BLaER1 treated with 17β-estradiol and CSF1 and Interleukin-3, amounts not matched to agents 10 nM and 100 nM (cell line): ENCODE measurements at regions not wholly inside any gene's neighbourhood (a gene's known extent, or its start where the extent isn't known, plus 50 kb on each side); places are given as distances from the start of the nearest gene placed in this dataset.

ENCODE experiments used
- H3K27ac ChIP-seq, 11 experiments: shearing (Covaris generic); formaldehyde crosslinking; 2 replicates each; pipeline ENCODE4 v1.8.1; 2022
- H3K27me3 ChIP-seq, 11 experiments: shearing (Covaris generic); formaldehyde crosslinking; 2 replicates each; pipeline ENCODE4 v1.8.1; 2022
- H3K36me3 ChIP-seq, 11 experiments: shearing (Covaris generic); formaldehyde crosslinking; 2 replicates each; pipeline ENCODE4 v1.8.1; 2022
- H3K4me1 ChIP-seq, 10 experiments: shearing (Covaris generic); formaldehyde crosslinking; 2 replicates each; pipeline ENCODE4 v1.8.1; 2022
- H3K4me2 ChIP-seq, 11 experiments: shearing (Covaris generic); formaldehyde crosslinking; 2 replicates each; pipeline ENCODE4 v1.8.1; 2022
- H3K4me3 ChIP-seq, 10 experiments: shearing (Covaris generic); formaldehyde crosslinking; 2 replicates each; pipeline ENCODE4 v1.8.1; 2022
- H3K9ac ChIP-seq, 11 experiments: shearing (Covaris generic); formaldehyde crosslinking; 2 replicates each; pipeline ENCODE4 v1.8.1; 2022
- H3K9me3 ChIP-seq, 11 experiments: shearing (Covaris generic); formaldehyde crosslinking; replicated peaks in 1 of 11; 2 replicates each; pipeline ENCODE4 v1.8.1; 2022
- H4K20me1 ChIP-seq, 11 experiments: shearing (Covaris generic); formaldehyde crosslinking; 2 replicates each; pipeline ENCODE4 v1.8.1; 2022
- Cebpa-rat ChIP-seq, 11 experiments: shearing (Covaris generic); IDR thresholded peaks; 2 replicates each; pipeline ENCODE4 v1.8.1; 2022

GRCh38 chr5:88404405-88404804 is 135.8 kb upstream of the TMEM161B start:
- no peak overlapping the region for H3K4me2 ChIP-seq
- no peak overlapping the region for H3K4me3 ChIP-seq
- no peaks in the 10 kb centered on the region for H4K20me1 ChIP-seq
- no peak for TF ChIP-seq Cebpa-rat (IDR thresholded peaks at IDR 0.05)
- no peaks in the 10 kb centered on the region; a peak in 1 of 20 replicates for H3K4me1 ChIP-seq
- H3K27ac ChIP-seq: no peak overlapping the region
- H3K9ac ChIP-seq: no peak overlapping the region
- no peaks in the 10 kb centered on the region for H3K36me3 ChIP-seq
- no peaks in the 10 kb centered on the region for H3K9me3 ChIP-seq
- no peaks in the 10 kb centered on the region for H3K27me3 ChIP-seq

GRCh38 chr5:88401686-88402085 is 133.0 kb upstream of the TMEM161B start:
- no peak for TF ChIP-seq Cebpa-rat (IDR thresholded peaks at IDR 0.05)
- Histone ChIP-seq H3K36me3 (no peaks in the 10 kb centered on the region), H3K27ac (no peak overlapping the region), H3K4me1 (no peaks in the 10 kb centered on the region), H3K4me2 (no peak overlapping the region), H3K9me3 (no peaks in the 10 kb centered on the region), H4K20me1 (no peaks in the 10 kb centered on the region), H3K9ac (no peak overlapping the region), H3K27me3 (no peaks in the 10 kb centered on the region), H3K4me3 (no peak overlapping the region)

GRCh38 chr5:88401228-88401627 is 132.6 kb upstream of the TMEM161B start:
- Histone ChIP-seq H3K4me1 (no peaks in the 10 kb centered on the region), H3K27ac (no peak overlapping the region)

GRCh38 chr5:88399561-88399960 is 130.9 kb upstream of the TMEM161B start:
- Histone ChIP-seq H3K9ac (no peak overlapping the region), H4K20me1 (no peaks in the 10 kb centered on the region), H3K9me3 (no peaks in the 10 kb centered on the region), H3K4me2 (no peak overlapping the region), H3K4me1 (no peaks in the 10 kb centered on the region), H3K4me3 (no peak overlapping the region), H3K27ac (no peak overlapping the region), H3K27me3 (no peaks in the 10 kb centered on the region), H3K36me3 (no peaks in the 10 kb centered on the region)
- no peak for TF ChIP-seq Cebpa-rat (IDR thresholded peaks at IDR 0.05)

More at GRCh38 chr5:88401228-88401627, 132.6 kb upstream of the TMEM161B start:
- H3K9me3 ChIP-seq: no peaks in the 10 kb centered on the region
- H3K9ac ChIP-seq: no peak overlapping the region
- no peak for TF ChIP-seq Cebpa-rat (IDR thresholded peaks at IDR 0.05)
- no peaks in the 10 kb centered on the region for H4K20me1 ChIP-seq
- H3K36me3 ChIP-seq: no peaks in the 10 kb centered on the region
- no peak overlapping the region for H3K4me3 ChIP-seq
- no peaks in the 10 kb centered on the region for H3K27me3 ChIP-seq
- H3K4me2 ChIP-seq: no peak overlapping the region

DNA sequence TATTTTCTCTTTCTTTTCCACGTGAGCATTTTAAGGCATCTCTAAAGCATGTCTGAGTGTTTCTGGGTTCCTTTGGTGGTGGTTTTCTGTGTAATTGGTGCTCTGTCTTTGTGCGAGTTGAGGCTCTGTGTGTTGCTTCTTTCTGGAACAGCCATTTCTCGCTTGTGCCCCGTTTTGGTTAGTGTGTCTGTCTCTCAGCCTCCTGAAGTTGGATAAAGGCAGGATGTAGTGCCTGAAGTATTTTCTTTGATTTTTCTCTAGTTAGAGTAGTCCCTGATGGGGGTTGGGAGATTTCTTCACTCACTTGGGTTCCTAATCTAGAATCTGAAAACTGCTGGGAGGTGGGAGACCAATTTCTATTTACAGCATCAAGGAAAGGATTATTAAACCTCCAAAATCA is 129.7 kb upstream of the TMEM161B start:
- no peak overlapping the region for H3K4me2 ChIP-seq
- H3K27me3 ChIP-seq: no peaks in the 10 kb centered on the region
- no peak overlapping the region for H3K9ac ChIP-seq
- H3K27ac ChIP-seq: no peak overlapping the region
- H3K4me3 ChIP-seq: no peak overlapping the region
- H4K20me1 ChIP-seq: no peaks in the 10 kb centered on the region
- no peak for TF ChIP-seq Cebpa-rat (IDR thresholded peaks at IDR 0.05)
- no peaks in the 10 kb centered on the region for H3K36me3 ChIP-seq
- H3K4me1 ChIP-seq: no peaks in the 10 kb centered on the region
- no peaks in the 10 kb centered on the region for H3K9me3 ChIP-seq

DNA sequence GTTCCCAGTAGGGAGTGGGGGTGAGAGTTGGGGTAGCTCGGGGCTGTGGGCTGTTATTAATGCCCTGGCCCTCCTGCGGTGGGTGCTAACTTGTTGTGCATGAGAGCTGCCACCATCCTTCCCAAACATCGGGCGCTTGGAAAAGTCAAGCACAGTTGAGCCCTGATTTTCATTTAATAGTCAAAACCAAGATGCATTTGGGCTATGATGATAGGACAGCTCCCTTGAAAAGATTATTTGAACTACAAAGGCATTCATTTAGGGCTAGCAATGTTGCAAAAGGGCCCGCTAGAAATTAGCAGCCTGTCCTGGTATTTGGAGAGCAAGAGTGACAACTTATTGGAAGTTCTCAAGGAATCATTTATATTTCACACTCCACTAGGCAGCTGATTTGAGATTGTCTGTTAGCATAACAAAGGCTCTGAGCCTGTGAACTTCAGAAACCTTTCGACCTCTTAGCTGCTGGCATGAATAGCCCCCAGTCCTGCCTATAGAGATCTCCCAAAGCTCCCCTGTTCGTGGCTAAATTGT is 128.2 kb upstream of the TMEM161B start:
- no peaks in the 10 kb centered on the region for H3K4me1 ChIP-seq
- no peak overlapping the region for H3K9ac ChIP-seq
- no peak overlapping the region for H3K4me2 ChIP-seq
- no peaks in the 10 kb centered on the region for H3K27me3 ChIP-seq
- TF ChIP-seq Cebpa-rat (IDR thresholded peaks at IDR 0.05): no peak
- H3K4me3 ChIP-seq: no peak overlapping the region
- H4K20me1 ChIP-seq: no peaks in the 10 kb centered on the region
- no peaks in the 10 kb centered on the region for H3K9me3 ChIP-seq
- no peaks in the 10 kb centered on the region for H3K36me3 ChIP-seq
- no peak overlapping the region for H3K27ac ChIP-seq

GRCh38 chr5:88396000-88396535 is 127.4 kb upstream of the TMEM161B start:
- no peaks in the 10 kb centered on the region for H3K9me3 ChIP-seq
- no peaks in the 10 kb centered on the region for H4K20me1 ChIP-seq
- H3K4me2 ChIP-seq: no peak overlapping the region
- H3K4me1 ChIP-seq: no peaks in the 10 kb centered on the region
- H3K4me3 ChIP-seq: no peak overlapping the region
- no peak overlapping the region for H3K27ac ChIP-seq
- H3K36me3 ChIP-seq: no peaks in the 10 kb centered on the region
- no peak for TF ChIP-seq Cebpa-rat (IDR thresholded peaks at IDR 0.05)
- no peak overlapping the region for H3K9ac ChIP-seq
- no peaks in the 10 kb centered on the region for H3K27me3 ChIP-seq

DNA sequence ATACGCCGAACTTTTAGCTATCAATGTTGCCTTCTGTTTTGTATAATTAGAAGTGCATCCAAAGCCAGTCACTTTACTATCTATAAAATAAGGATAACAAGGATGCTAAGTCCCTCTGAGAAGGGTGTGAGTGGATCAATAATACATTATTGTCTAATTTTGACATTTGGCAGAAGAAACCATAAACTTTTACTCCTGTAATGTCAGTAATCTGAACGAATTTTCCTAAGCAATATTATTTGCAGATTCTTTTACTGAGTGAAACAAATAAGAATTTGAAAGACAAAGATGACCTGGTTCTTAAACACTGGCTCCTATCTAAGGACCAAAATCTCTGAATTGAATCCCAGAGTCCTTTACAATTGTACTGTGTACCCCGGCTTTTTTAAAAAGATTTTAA is 126.6 kb upstream of the TMEM161B start:
- no peaks in the 10 kb centered on the region for H3K36me3 ChIP-seq
- H3K27me3 ChIP-seq: no peaks in the 10 kb centered on the region
- no peaks in the 10 kb centered on the region for H3K9me3 ChIP-seq
- no peak overlapping the region for H3K9ac ChIP-seq
- H3K4me2 ChIP-seq: no peak overlapping the region
- H3K27ac ChIP-seq: no peak overlapping the region
- no peaks in the 10 kb centered on the region for H3K4me1 ChIP-seq
- TF ChIP-seq Cebpa-rat (IDR thresholded peaks at IDR 0.05): no peak
- no peaks in the 10 kb centered on the region for H4K20me1 ChIP-seq
- no peak overlapping the region for H3K4me3 ChIP-seq

DNA sequence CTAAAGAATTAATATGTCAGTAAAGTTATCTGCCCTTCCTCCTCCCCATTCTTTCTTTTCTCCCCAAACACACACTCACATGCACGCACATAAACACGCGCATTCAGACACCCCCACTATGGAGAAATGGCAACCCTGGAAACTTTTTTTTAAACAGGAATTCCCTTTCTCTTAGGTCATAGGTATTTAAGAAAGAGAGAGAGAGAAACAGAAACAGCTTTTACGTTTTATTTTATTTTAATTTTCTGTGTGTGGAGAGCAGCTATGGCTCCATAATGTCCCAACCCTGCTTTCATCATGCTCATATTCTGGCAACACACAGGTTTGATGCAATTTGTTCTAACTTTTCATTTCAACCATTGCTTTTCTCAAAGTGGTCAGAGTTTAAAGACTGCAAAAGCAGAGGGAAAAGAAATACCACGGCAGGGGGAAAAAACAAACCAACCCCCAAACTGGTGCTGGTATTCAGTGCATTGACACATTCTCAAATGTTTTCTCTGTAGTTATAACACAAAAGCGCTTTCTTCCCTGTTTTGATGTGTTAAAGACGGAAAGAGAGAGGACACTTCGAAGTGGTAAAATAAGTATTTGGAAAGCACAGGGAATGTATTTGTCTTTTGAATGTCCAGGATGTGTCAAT is 126.0 kb upstream of the TMEM161B start:
- Histone ChIP-seq H3K4me1 (no peaks in the 10 kb centered on the region), H3K9me3 (no peaks in the 10 kb centered on the region), H3K4me3 (no peak overlapping the region), H4K20me1 (no peaks in the 10 kb centered on the region), H3K4me2 (no peak overlapping the region), H3K36me3 (no peaks in the 10 kb centered on the region), H3K27me3 (no peaks in the 10 kb centered on the region), H3K9ac (no peak overlapping the region), H3K27ac (no peak overlapping the region)
- no peak for TF ChIP-seq Cebpa-rat (IDR thresholded peaks at IDR 0.05)
